H1 (cell line): ENCODE measurements at regions not wholly inside any gene's neighbourhood (a gene's known extent, or its start where the extent isn't known, plus 50 kb on each side); places are given as distances from the start of the nearest gene placed in this dataset.
A peak's percentile ranks its signal among the peaks of the same experiment; 100 is the strongest.

Source experiments
- CTCF ChIA-PET: fragments of 300-600 bp; sonication (Branson Sonifier 250); formaldehyde crosslinking; loops from one replicate; lab custom pipeline; 2021; ENCODE audit not compliant: partially characterized antibody; lab: Charles Lee
- POLR2A ChIA-PET: fragments of 300-600 bp; sonication (Branson Sonifier 250); formaldehyde crosslinking; loops from one replicate; lab custom pipeline; 2021; ENCODE audit warnings: inconsistent platforms; ENCODE audit not compliant: partially characterized antibody; lab: Charles Lee
- DNase-seq, 2 experiments: peaks; one replicate each; pipeline versions ENCODE4 v3.0.0 to v3.0.0-alpha.2; 2010 to 2022; ENCODE audit warnings: low spot score in 2 of 2, low read depth in 1 of 2, mixed read lengths in 1 of 2
- FAIRE-seq: peaks from 2 replicates; lab custom pipeline; 2011; peaks lifted over from hg19 to GRCh38; lab: Jason Lieb, UNC
- H2AFZ ChIP-seq: 2 replicates; pipeline ENCODE4 v1.8.1; 2012; ENCODE audit warnings: low read length, inconsistent platforms
- H2AK5ac ChIP-seq: 2 replicates; pipeline ENCODE4 v1.6.1; 2013; ENCODE audit warnings: low read depth, low read length
- H2BK120ac ChIP-seq: replicated peaks from 2 replicates; pipeline ENCODE3; 2013; ENCODE audit warnings: low read depth, low read length, inconsistent platforms
- H2BK12ac ChIP-seq: 2 replicates; pipeline ENCODE4 v1.6.1; 2013; ENCODE audit warnings: low read depth, low read length
- H2BK15ac ChIP-seq: 2 replicates; pipeline ENCODE4 v1.6.1; 2013; ENCODE audit warnings: low read length
- H2BK20ac ChIP-seq: 2 replicates; pipeline ENCODE4 v1.6.1; 2013; ENCODE audit warnings: low read length
- H2BK5ac ChIP-seq: 2 replicates; pipeline ENCODE4 v1.6.1; 2013; ENCODE audit warnings: low read depth, low read length
- H3K14ac ChIP-seq: 2 replicates; pipeline ENCODE4 v1.6.1; 2013; ENCODE audit warnings: inconsistent platforms; ENCODE audit not compliant: insufficient read length
- H3K18ac ChIP-seq: 2 replicates; pipeline ENCODE4 v1.6.1; 2013; ENCODE audit warnings: low read length; ENCODE audit errors: extremely low read depth
- H3K23ac ChIP-seq: 2 replicates; pipeline ENCODE4 v1.6.1; 2013; ENCODE audit warnings: inconsistent platforms; ENCODE audit not compliant: insufficient read length
- H3K23me2 ChIP-seq: 2 replicates; pipeline ENCODE4 v1.6.1; 2013; ENCODE audit warnings: low read depth, low read length
- H3K27ac ChIP-seq: 2 replicates; pipeline ENCODE4 v1.6.1; 2011; ENCODE audit warnings: low read depth, low read length, inconsistent platforms
- H3K27me3 ChIP-seq, 4 experiments: replicated peaks in 1 of 4; 1 replicate in 1 of 4; 2 replicates in 3 of 4; pipeline versions ENCODE4 v1.6.1 to v1.8.1; 2011 to 2013; ENCODE audit warnings: low read length in 3 of 4, mild to moderate bottlenecking in 3 of 4, inconsistent platforms in 2 of 4, mixed read lengths in 2 of 4, moderate library complexity in 1 of 4; ENCODE audit not compliant: control insufficient read depth in 3 of 4, insufficient read depth in 3 of 4; ENCODE audit errors: extremely low read depth in 1 of 4
- H3K36me3 ChIP-seq, 4 experiments: 2 replicates each; pipeline versions ENCODE4 v1.6.1 to v1.8.1; 2011 to 2013; ENCODE audit warnings: mild to moderate bottlenecking in 4 of 4, low read length in 3 of 4, moderate library complexity in 2 of 4, control low read depth in 1 of 4, inconsistent platforms in 1 of 4; ENCODE audit not compliant: insufficient read depth in 4 of 4, control insufficient read depth in 2 of 4
- H3K4ac ChIP-seq: replicated peaks from 2 replicates; pipeline ENCODE3; 2013; ENCODE audit warnings: low read length, low read depth, mixed read lengths, inconsistent platforms; ENCODE audit not compliant: insufficient read length
- H3K4me1 ChIP-seq, 4 experiments: replicated peaks in 1 of 4; 1 replicate in 1 of 4; 2 replicates in 3 of 4; pipeline versions ENCODE4 v1.6.1 to v1.8.1; 2011 to 2013; ENCODE audit warnings: low read length in 3 of 4, inconsistent platforms in 2 of 4, mixed read lengths in 1 of 4; ENCODE audit not compliant: insufficient read depth in 4 of 4, control insufficient read depth in 3 of 4
- H3K4me2 ChIP-seq, 2 experiments: 2 replicates each; pipeline versions ENCODE4 v1.6.1 to v1.8.1; 2011 to 2013; ENCODE audit warnings: low read depth in 2 of 2, low read length in 2 of 2, control low read depth in 1 of 2, inconsistent platforms in 1 of 2, mild to moderate bottlenecking in 1 of 2; ENCODE audit not compliant: insufficient read depth in 1 of 2
- H3K4me3 ChIP-seq, 4 experiments: fragments of 200-600, 300-600 bp in 1 of 4; sonication (generic), shearing (Covaris generic), sonication (Bioruptor Twin) in 1 of 4; 2 replicates each; pipeline versions ENCODE4 v1.5.1 to v1.8.1; 2011 to 2016; ENCODE audit warnings: low read length in 4 of 4, low read depth in 3 of 4, control low read depth in 2 of 4, inconsistent platforms in 2 of 4, mild to moderate bottlenecking in 2 of 4, mixed read lengths in 1 of 4, moderate library complexity in 1 of 4; ENCODE audit not compliant: insufficient read depth in 2 of 4; ENCODE audit errors: extremely low read depth in 1 of 4
- H3K56ac ChIP-seq: replicated peaks from 2 replicates; pipeline ENCODE3; 2013; ENCODE audit warnings: low read depth, mild to moderate bottlenecking, mixed read lengths, low read length, inconsistent platforms; ENCODE audit not compliant: insufficient read length
- H3K79me1 ChIP-seq: 2 replicates; pipeline ENCODE4 v1.6.1; 2013; ENCODE audit warnings: low read depth, low read length, control low read depth
- H3K79me2 ChIP-seq, 2 experiments: 2 replicates each; pipeline versions ENCODE4 v1.6.1 to v1.8.1; 2012 to 2013; ENCODE audit warnings: low read length in 2 of 2, mild to moderate bottlenecking in 2 of 2, inconsistent platforms in 1 of 2; ENCODE audit not compliant: insufficient read depth in 2 of 2, control insufficient read depth in 1 of 2
- H3K9ac ChIP-seq, 4 experiments: replicated peaks in 1 of 4; 1 replicate in 1 of 4; 2 replicates in 3 of 4; pipeline versions ENCODE4 v1.6.1 to v1.8.1; 2011 to 2013; ENCODE audit warnings: low read depth in 3 of 4, low read length in 3 of 4, control low read depth in 2 of 4, mild to moderate bottlenecking in 2 of 4, moderate library complexity in 2 of 4, inconsistent platforms in 1 of 4; ENCODE audit errors: extremely low read depth in 1 of 4
- H3K9me3 ChIP-seq, 2 experiments: 2 replicates each; pipeline versions ENCODE4 v1.6.1 to v1.8.1; 2012 to 2013; ENCODE audit warnings: mild to moderate bottlenecking in 2 of 2, moderate library complexity in 2 of 2, control low read depth in 1 of 2, inconsistent platforms in 1 of 2, low read depth in 1 of 2, low read length in 1 of 2, mixed read lengths in 1 of 2; ENCODE audit not compliant: insufficient read depth in 2 of 2
- H4K20me1 ChIP-seq, 2 experiments: replicated peaks in 1 of 2; 2 replicates each; pipeline versions ENCODE3 to v1.8.1; 2011 to 2013; ENCODE audit warnings: inconsistent platforms in 2 of 2, low read length in 2 of 2, mild to moderate bottlenecking in 1 of 2; ENCODE audit not compliant: insufficient read depth in 2 of 2, control insufficient read depth in 1 of 2
- H4K5ac ChIP-seq: 2 replicates; pipeline ENCODE4 v1.6.1; 2013; ENCODE audit warnings: low read length, low read depth, mixed read lengths, inconsistent platforms; ENCODE audit not compliant: insufficient read length
- H4K8ac ChIP-seq: 2 replicates; pipeline ENCODE4 v1.8.0; 2013; ENCODE audit warnings: mild to moderate bottlenecking, moderate library complexity, low read length, inconsistent platforms; ENCODE audit not compliant: insufficient read depth; ENCODE audit errors: extremely low read depth
- H4K91ac ChIP-seq: replicated peaks from 2 replicates; pipeline ENCODE3; 2013; ENCODE audit warnings: low read length, mixed read lengths, inconsistent platforms; ENCODE audit not compliant: insufficient read length
- BCL11A ChIP-seq, 2 experiments: IDR thresholded peaks; one replicate each; pipeline ENCODE4 v1.6.1; 2011; ENCODE audit warnings: low read depth in 2 of 2, low read length in 2 of 2, mild to moderate bottlenecking in 2 of 2
- CREB1 ChIP-seq: IDR thresholded peaks from 2 replicates; pipeline ENCODE4 v1.6.1; 2012; ENCODE audit warnings: inconsistent platforms
- EGR1 ChIP-seq: IDR thresholded peaks from 2 replicates; pipeline ENCODE4 v1.6.1; 2011; ENCODE audit warnings: low read depth, low read length, borderline replicate concordance
- KDM1A ChIP-seq: fragments of 200-600, 300-600 bp; sonication (generic); IDR thresholded peaks from 2 replicates; pipeline ENCODE4 v1.7.1; 2016; ENCODE audit warnings: mild to moderate bottlenecking, low read length, borderline replicate concordance
- KDM4A ChIP-seq: IDR thresholded peaks from one replicate; pipeline ENCODE4 v1.7.1; 2012; ENCODE audit warnings: low read depth, mild to moderate bottlenecking, moderate library complexity, low read length, inconsistent platforms; ENCODE audit not compliant: severe bottlenecking
- NRF1 ChIP-seq: IDR thresholded peaks from 2 replicates; pipeline ENCODE4 v1.6.1; 2011; ENCODE audit warnings: mild to moderate bottlenecking, low read depth, low read length, improper control_type of control experiment
- POLR2A ChIP-seq, 2 experiments: IDR thresholded peaks; 1 replicate in 1 of 2; 2 replicates in 1 of 2; pipeline ENCODE4 v1.6.1; 2011; ENCODE audit warnings: low read depth in 2 of 2, low read length in 2 of 2, mild to moderate bottlenecking in 2 of 2; ENCODE audit errors: control extremely low read depth in 1 of 2
- RFX5 ChIP-seq: IDR thresholded peaks from 2 replicates; pipeline ENCODE4 v1.6.1; 2011; ENCODE audit warnings: low read depth, low read length, improper control_type of control experiment, borderline replicate concordance
- RXRA ChIP-seq: IDR thresholded peaks from 2 replicates; pipeline ENCODE4 v1.6.1; 2011; ENCODE audit warnings: low read depth, mild to moderate bottlenecking, low read length, moderate library complexity; ENCODE audit not compliant: insufficient read depth
- WGBS, 2 experiments: shearing (Covaris generic) in 1 of 2; methylation state at CpG; one replicate each; pipeline versions ENCODE4 v1.1.6 to v1.1.7; 2013 to 2015; ENCODE audit warnings: low lambda C conversion rate in 2 of 2, mixed read lengths in 2 of 2, inconsistent platforms in 1 of 2, low coverage in 1 of 2, missing lambda C conversion rate in 1 of 2; ENCODE audit not compliant: insufficient replicate concordance in 2 of 2, insufficient coverage in 1 of 2, insufficient read length in 1 of 2; ENCODE audit errors: extremely low coverage in 1 of 2, missing lambda C conversion rate in 1 of 2; 5-methylcytosine and 5-hydroxymethylcytosine counted together
- TF ChIP-seq, protein P1 (sequence below): IDR thresholded peaks from 2 replicates; pipeline ENCODE4 v1.6.1; 2012; ENCODE audit warnings: inconsistent platforms
- TF ChIP-seq, protein P2 (sequence below): IDR thresholded peaks from 2 replicates; pipeline ENCODE4 v1.6.1; 2012; ENCODE audit warnings: low read length, inconsistent platforms
- TF ChIP-seq, protein P3 (sequence below): IDR thresholded peaks from 2 replicates; pipeline ENCODE4 v1.6.1; 2011; ENCODE audit warnings: low read length, improper control_type of control experiment

DNA sequence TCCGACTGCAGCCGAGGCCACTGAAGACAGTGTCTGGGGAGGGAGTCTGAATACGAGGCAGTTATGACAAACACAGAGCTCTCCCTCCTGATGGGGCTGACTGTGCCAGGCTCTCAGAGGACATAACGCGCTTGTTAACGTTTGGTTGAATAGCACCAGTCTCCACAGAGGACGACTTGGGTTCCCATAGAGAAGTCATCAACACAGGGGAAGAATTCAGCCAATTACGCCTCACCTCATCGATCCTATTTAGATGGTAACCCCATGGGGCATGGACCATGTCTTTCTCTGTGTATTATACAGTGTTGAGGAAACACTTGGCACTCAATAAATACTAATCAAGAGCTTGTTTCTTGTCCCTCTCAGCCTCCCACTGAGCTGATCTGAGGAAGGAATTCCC, 642.6 kb upstream of the LCORL start:
- no peak overlapping the region for H3K27ac ChIP-seq
- TF ChIP-seq, protein P1, sequence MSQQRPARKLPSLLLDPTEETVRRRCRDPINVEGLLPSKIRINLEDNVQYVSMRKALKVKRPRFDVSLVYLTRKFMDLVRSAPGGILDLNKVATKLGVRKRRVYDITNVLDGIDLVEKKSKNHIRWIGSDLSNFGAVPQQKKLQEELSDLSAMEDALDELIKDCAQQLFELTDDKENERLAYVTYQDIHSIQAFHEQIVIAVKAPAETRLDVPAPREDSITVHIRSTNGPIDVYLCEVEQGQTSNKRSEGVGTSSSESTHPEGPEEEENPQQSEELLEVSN, result no peak
- TF ChIP-seq, protein P2, sequence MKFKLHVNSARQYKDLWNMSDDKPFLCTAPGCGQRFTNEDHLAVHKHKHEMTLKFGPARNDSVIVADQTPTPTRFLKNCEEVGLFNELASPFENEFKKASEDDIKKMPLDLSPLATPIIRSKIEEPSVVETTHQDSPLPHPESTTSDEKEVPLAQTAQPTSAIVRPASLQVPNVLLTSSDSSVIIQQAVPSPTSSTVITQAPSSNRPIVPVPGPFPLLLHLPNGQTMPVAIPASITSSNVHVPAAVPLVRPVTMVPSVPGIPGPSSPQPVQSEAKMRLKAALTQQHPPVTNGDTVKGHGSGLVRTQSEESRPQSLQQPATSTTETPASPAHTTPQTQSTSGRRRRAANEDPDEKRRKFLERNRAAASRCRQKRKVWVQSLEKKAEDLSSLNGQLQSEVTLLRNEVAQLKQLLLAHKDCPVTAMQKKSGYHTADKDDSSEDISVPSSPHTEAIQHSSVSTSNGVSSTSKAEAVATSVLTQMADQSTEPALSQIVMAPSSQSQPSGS, result no peak
- TF ChIP-seq RFX5 (no peak), BCL11A (IDR thresholded peaks at IDR 0.05; ENCODE audit: low read depth in 2 of 2, low read length in 2 of 2) (no peak), RXRA (no peak), NRF1 (no peak), KDM4A (no peak), POLR2A (IDR thresholded peaks at IDR 0.05; ENCODE audit: control extremely low read depth in 1 of 2, low read depth in 2 of 2, low read length in 2 of 2) (no peak), KDM1A (no peak), CREB1 (no peak), EGR1 (no peak)
- TF ChIP-seq, protein P3, sequence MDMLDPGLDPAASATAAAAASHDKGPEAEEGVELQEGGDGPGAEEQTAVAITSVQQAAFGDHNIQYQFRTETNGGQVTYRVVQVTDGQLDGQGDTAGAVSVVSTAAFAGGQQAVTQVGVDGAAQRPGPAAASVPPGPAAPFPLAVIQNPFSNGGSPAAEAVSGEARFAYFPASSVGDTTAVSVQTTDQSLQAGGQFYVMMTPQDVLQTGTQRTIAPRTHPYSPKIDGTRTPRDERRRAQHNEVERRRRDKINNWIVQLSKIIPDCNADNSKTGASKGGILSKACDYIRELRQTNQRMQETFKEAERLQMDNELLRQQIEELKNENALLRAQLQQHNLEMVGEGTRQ, result no peak

More for the DNA sequence above, 642.6 kb upstream of the LCORL start:
- Histone ChIP-seq H3K9ac (no peak overlapping the region), H3K18ac (no peak overlapping the region), H3K4me3 (no peak overlapping the region), H2BK5ac (no peak overlapping the region), H3K27me3 (no peaks in the 10 kb centered on the region), H4K20me1 (no peaks in the 10 kb centered on the region), H3K4ac (no peak overlapping the region), H4K8ac (no peak overlapping the region), H4K91ac (no peak overlapping the region), H3K4me1 (no peaks in the 10 kb centered on the region), H3K23me2 (no peaks in the 10 kb centered on the region), H4K5ac (no peak overlapping the region), H2BK15ac (no peak overlapping the region), H2BK120ac (no peak overlapping the region), H3K79me2 (no peaks in the 10 kb centered on the region), H3K14ac (no peak overlapping the region), H2AK5ac (no peak overlapping the region), H3K79me1 (no peaks in the 10 kb centered on the region), H3K56ac (no peak overlapping the region), H3K36me3 (no peaks in the 10 kb centered on the region), H2BK12ac (no peak overlapping the region), H3K4me2 (no peak overlapping the region), H3K23ac (no peak overlapping the region), H3K9me3 (no peaks in the 10 kb centered on the region), H2BK20ac (no peak overlapping the region), H2AFZ (peak overlapping the region; percentile 36; the same call in 1 of the 2 replicates)
- ChIA-PET CTCF (interaction anchor here (0.5 kb wide), 1 partner anchor 110 kb away, joined by 3 read pairs; no protein-coding TSS in a partner anchor), POLR2A (no interaction called here)
- FAIRE-seq (no peak), DNase-seq (no peak)
- 97% methylated on average over 9 of the region's 9 CpGs; no CpG with 5 or more reads in 1 of the 2 experiments for WGBS, 2 experiments
